Muscle layer of duodenum (tissue), 2 donors: ENCODE measurements at regions not wholly inside any gene's neighbourhood (a gene's known extent, or its start where the extent isn't known, plus 50 kb on each side); places are given as distances from the start of the nearest gene placed in this dataset.

Experiments
- H3K27ac ChIP-seq: one replicate; pipeline ENCODE4 v1.7.0; 2013; ENCODE audit warnings: mild to moderate bottlenecking, low read length
- H3K27me3 ChIP-seq: one replicate; pipeline ENCODE4 v1.7.0; 2013; ENCODE audit warnings: low read depth, mild to moderate bottlenecking, control low read depth, low read length
- H3K36me3 ChIP-seq, 2 donors: one replicate each; pipeline ENCODE4 v1.7.0; 2013; ENCODE audit warnings: low read length in 2 of 2, control low read depth in 1 of 2, mild to moderate bottlenecking in 1 of 2; ENCODE audit not compliant: insufficient read depth in 2 of 2, control insufficient read depth in 1 of 2
- H3K4me1 ChIP-seq, 2 donors: one replicate each; pipeline ENCODE4 v1.7.0; 2013; ENCODE audit warnings: low read length in 2 of 2, mild to moderate bottlenecking in 2 of 2, control low read depth in 1 of 2, moderate library complexity in 1 of 2; ENCODE audit not compliant: insufficient read depth in 2 of 2, control insufficient read depth in 1 of 2
- H3K4me3 ChIP-seq, 2 donors: one replicate each; pipeline ENCODE4 v1.7.0; 2013; ENCODE audit warnings: low read length in 2 of 2, low read depth in 1 of 2, mild to moderate bottlenecking in 1 of 2
- H3K9me3 ChIP-seq, 2 donors: one replicate each; pipeline ENCODE4 v1.7.0; 2013; ENCODE audit warnings: low read length in 2 of 2, control low read depth in 1 of 2, mild to moderate bottlenecking in 1 of 2; ENCODE audit not compliant: control insufficient read depth in 1 of 2
- donor health status: healthy.

- no peak overlapping the region for H3K4me3 ChIP-seq
- no peaks in the 10 kb centered on the region for H3K27me3 ChIP-seq
- no peaks in the 10 kb centered on the region for H3K36me3 ChIP-seq
- no peak overlapping the region for H3K27ac ChIP-seq
- H3K4me1 ChIP-seq = no peaks in the 10 kb centered on the region
- H3K9me3 ChIP-seq = no peaks in the 10 kb centered on the region
Measured at GRCh38 chr1:208500375-208500774, 256.2 kb upstream of the PLXNA2 start.

GRCh38 chr1:208501542-208501941 lies 257.4 kb upstream of the PLXNA2 start:
- Histone ChIP-seq H3K27me3 (no peaks in the 10 kb centered on the region), H3K4me3 (no peak overlapping the region), H3K9me3 (no peaks in the 10 kb centered on the region), H3K27ac (no peak overlapping the region), H3K4me1 (no peaks in the 10 kb centered on the region), H3K36me3 (no peaks in the 10 kb centered on the region)

- no peaks in the 10 kb centered on the region for H3K4me1 ChIP-seq
- H3K9me3 ChIP-seq = no peaks in the 10 kb centered on the region
- H3K4me3 ChIP-seq = no peak overlapping the region
- H3K27ac ChIP-seq = no peak overlapping the region
- no peaks in the 10 kb centered on the region for H3K27me3 ChIP-seq
- H3K36me3 ChIP-seq = no peaks in the 10 kb centered on the region
Measured at GRCh38 chr1:208503787-208504186, 259.6 kb upstream of the PLXNA2 start.

- H3K27me3 ChIP-seq = no peaks in the 10 kb centered on the region
- H3K4me1 ChIP-seq = no peaks in the 10 kb centered on the region
- no peak overlapping the region for H3K4me3 ChIP-seq
- H3K27ac ChIP-seq = no peak overlapping the region
- H3K36me3 ChIP-seq = no peaks in the 10 kb centered on the region
- no peaks in the 10 kb centered on the region for H3K9me3 ChIP-seq
Measured at GRCh38 chr1:208506812-208507211, 262.6 kb upstream of the PLXNA2 start.

GRCh38 chr1:208509072-208509471 lies 264.9 kb upstream of the PLXNA2 start:
- Histone ChIP-seq H3K27ac (no peak overlapping the region), H3K4me3 (no peak overlapping the region), H3K4me1 (no peaks in the 10 kb centered on the region), H3K27me3 (no peaks in the 10 kb centered on the region), H3K36me3 (no peaks in the 10 kb centered on the region), H3K9me3 (no peaks in the 10 kb centered on the region)

GRCh38 chr1:208510192-208510952 lies 266.2 kb upstream of the PLXNA2 start:
- Histone ChIP-seq H3K4me1 (no peaks in the 10 kb centered on the region), H3K9me3 (no peaks in the 10 kb centered on the region), H3K36me3 (no peaks in the 10 kb centered on the region), H3K27ac (no peak overlapping the region), H3K4me3 (no peak overlapping the region), H3K27me3 (no peaks in the 10 kb centered on the region)

GRCh38 chr1:208511242-208511860 lies 267.2 kb upstream of the PLXNA2 start:
- no peaks in the 10 kb centered on the region for H3K9me3 ChIP-seq
- no peak overlapping the region for H3K27ac ChIP-seq
- H3K27me3 ChIP-seq = no peaks in the 10 kb centered on the region
- no peaks in the 10 kb centered on the region for H3K36me3 ChIP-seq
- no peak overlapping the region for H3K4me3 ChIP-seq
- no peaks in the 10 kb centered on the region for H3K4me1 ChIP-seq

- Histone ChIP-seq H3K27me3 (no peaks in the 10 kb centered on the region), H3K27ac (no peak overlapping the region), H3K36me3 (no peaks in the 10 kb centered on the region), H3K4me1 (no peaks in the 10 kb centered on the region), H3K9me3 (no peaks in the 10 kb centered on the region), H3K4me3 (no peak overlapping the region)
Measured at GRCh38 chr1:208513799-208514198, 269.6 kb upstream of the PLXNA2 start.

- no peak overlapping the region for H3K27ac ChIP-seq
- H3K36me3 ChIP-seq = no peaks in the 10 kb centered on the region
- H3K4me3 ChIP-seq = no peak overlapping the region
- no peaks in the 10 kb centered on the region for H3K4me1 ChIP-seq
- H3K27me3 ChIP-seq = no peaks in the 10 kb centered on the region
- no peaks in the 10 kb centered on the region for H3K9me3 ChIP-seq
Measured at GRCh38 chr1:208515129-208515528, 270.9 kb upstream of the PLXNA2 start.

- no peak overlapping the region for H3K4me3 ChIP-seq
- H3K27ac ChIP-seq = no peak overlapping the region
- no peaks in the 10 kb centered on the region for H3K27me3 ChIP-seq
- H3K36me3 ChIP-seq = no peaks in the 10 kb centered on the region
- no peaks in the 10 kb centered on the region for H3K4me1 ChIP-seq
- H3K9me3 ChIP-seq = no peaks in the 10 kb centered on the region
Measured at GRCh38 chr1:208516780-208517179, 272.6 kb upstream of the PLXNA2 start.

- H3K4me1 ChIP-seq = no peaks in the 10 kb centered on the region
- H3K36me3 ChIP-seq = no peaks in the 10 kb centered on the region
- no peaks in the 10 kb centered on the region for H3K9me3 ChIP-seq
- H3K27me3 ChIP-seq = no peaks in the 10 kb centered on the region
- H3K4me3 ChIP-seq = no peak overlapping the region
- no peak overlapping the region for H3K27ac ChIP-seq
Measured at GRCh38 chr1:208520438-208521099, 276.4 kb upstream of the PLXNA2 start.
